Colon (tissue), 2 donors: ENCODE measurements at regions not wholly inside any gene's neighbourhood (a gene's known extent, or its start where the extent isn't known, plus 50 kb on each side); places are given as distances from the start of the nearest gene placed in this dataset.
A peak's percentile ranks its signal among the peaks of the same experiment; 100 is the strongest.

ENCODE experiments used
- FAIRE-seq: peaks from 2 replicates; lab custom pipeline; 2012; peaks lifted over from hg19 to GRCh38; lab: Jason Lieb, UNC
- donor health status: control.
- donor health status: control.

GRCh38 chr6:47360388-47360787 lies 50.7 kb upstream of the TNFRSF21 start:
- no peak for FAIRE-seq

GRCh38 chr6:47362857-47363461 lies 53.3 kb upstream of the TNFRSF21 start:
- FAIRE-seq: no peak

GRCh38 chr6:47363736-47364135 lies 54.0 kb upstream of the TNFRSF21 start:
- FAIRE-seq: no peak

- peak; percentile 28 for FAIRE-seq
These were observed 56.7 kb upstream of the TNFRSF21 start for GRCh38 chr6:47366335-47366890.

- no peak for FAIRE-seq
These were observed 61.6 kb upstream of the TNFRSF21 start for GRCh38 chr6:47371139-47371869.

- FAIRE-seq: no peak
These were observed 62.2 kb upstream of the TNFRSF21 start for GRCh38 chr6:47371870-47372255.

- FAIRE-seq: no peak
These were observed 62.6 kb upstream of the TNFRSF21 start for GRCh38 chr6:47372318-47372717.

GRCh38 chr6:47375426-47375825 lies 65.7 kb upstream of the TNFRSF21 start:
- FAIRE-seq: no peak

GRCh38 chr6:47376930-47377329 lies 67.2 kb upstream of the TNFRSF21 start:
- no peak for FAIRE-seq

- FAIRE-seq: no peak
These were observed 68.3 kb upstream of the TNFRSF21 start for GRCh38 chr6:47377971-47378370.

- no peak for FAIRE-seq
These were observed 69.6 kb upstream of the TNFRSF21 start for GRCh38 chr6:47379328-47379727.

- FAIRE-seq: no peak
These were observed 70.5 kb upstream of the TNFRSF21 start for GRCh38 chr6:47380251-47380650.

- FAIRE-seq: no peak
These were observed 71.3 kb upstream of the TNFRSF21 start for GRCh38 chr6:47381036-47381435.

- FAIRE-seq: no peak
These were observed 73.7 kb upstream of the TNFRSF21 start for GRCh38 chr6:47383360-47383759.

- FAIRE-seq: no peak
These were observed 82.0 kb upstream of the TNFRSF21 start for GRCh38 chr6:47391675-47392074.

GRCh38 chr6:47392251-47392650 lies 82.5 kb upstream of the TNFRSF21 start:
- no peak for FAIRE-seq

GRCh38 chr6:47396401-47397069 lies 81.1 kb upstream of the CD2AP start:
- no peak for FAIRE-seq

GRCh38 chr6:47400581-47400980 lies 77.0 kb upstream of the CD2AP start:
- FAIRE-seq: no peak

GRCh38 chr6:47402081-47402480 lies 75.5 kb upstream of the CD2AP start:
- no peak for FAIRE-seq

GRCh38 chr6:47403056-47403455 lies 74.5 kb upstream of the CD2AP start:
- no peak for FAIRE-seq

GRCh38 chr6:47403801-47404200 lies 73.8 kb upstream of the CD2AP start:
- no peak for FAIRE-seq

GRCh38 chr6:47404435-47404834 lies 73.2 kb upstream of the CD2AP start:
- no peak for FAIRE-seq

- peak; percentile 28 for FAIRE-seq
These were observed 72.3 kb upstream of the CD2AP start for GRCh38 chr6:47405273-47405672.
